ENCODE measurements at regions not wholly inside any gene's neighbourhood (a gene's known extent, or its start where the extent isn't known, plus 50 kb on each side); places are given as distances from the start of the nearest gene placed in this dataset.

DNA sequence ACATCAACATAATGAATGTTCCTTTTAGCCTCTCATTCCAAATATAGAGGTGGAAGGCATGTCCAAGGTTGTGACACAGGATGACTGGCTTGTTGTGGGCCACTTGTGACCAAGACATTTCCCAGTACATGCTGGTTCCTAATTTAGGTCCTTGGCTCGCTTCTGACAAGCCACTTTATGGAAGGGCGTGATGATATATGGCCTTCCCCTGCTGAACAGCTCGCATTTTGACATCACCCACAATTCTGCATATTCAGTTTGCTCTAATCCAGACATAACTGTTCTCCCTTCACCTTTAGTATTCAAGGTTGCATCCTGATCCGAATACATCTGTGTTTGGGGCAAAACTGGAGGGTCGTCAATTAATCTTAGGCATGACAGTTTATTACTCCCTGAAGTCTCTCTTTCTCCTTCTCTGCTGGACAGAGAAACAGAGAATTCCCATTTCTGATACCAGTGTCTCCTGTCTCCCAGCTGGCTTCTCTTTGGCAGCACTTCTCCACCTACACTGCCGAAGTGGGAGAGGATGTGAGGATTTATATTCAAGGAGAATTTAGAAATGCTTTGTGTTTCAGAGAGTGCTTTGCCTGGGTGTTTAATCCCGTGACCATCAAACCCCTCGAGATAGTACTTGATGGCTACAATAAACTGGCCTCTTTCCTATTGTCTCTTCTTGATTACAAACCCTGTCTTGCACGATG is 815.5 kb upstream of the RBFOX1 start:
- DNase-seq (ENCODE audit: low read depth in 2 of 2): no peak

DNA sequence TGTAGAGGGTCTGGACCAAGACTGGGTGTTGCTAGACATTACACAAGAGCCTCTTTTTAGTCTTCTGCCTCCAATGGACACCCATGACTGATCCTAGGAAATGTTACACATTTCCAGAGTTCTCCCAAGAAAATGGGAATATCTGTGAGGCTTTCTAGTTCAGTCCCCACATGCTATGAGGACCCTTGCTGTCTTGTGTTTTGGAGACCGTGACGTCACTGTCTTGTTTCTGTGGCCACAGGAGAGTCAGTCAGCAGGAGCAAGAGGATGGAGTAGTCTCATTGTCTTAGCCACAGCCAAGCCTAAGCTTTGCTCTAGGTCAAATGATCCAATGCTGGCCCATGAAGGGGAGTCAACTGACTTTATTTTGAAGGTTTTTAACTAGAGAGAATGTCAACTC is 820.1 kb upstream of the RBFOX1 start:
- no peak for DNase-seq (ENCODE audit: low read depth in 2 of 2)

GRCh38 chr16:6510261-6510660 is 822.4 kb upstream of the RBFOX1 start:
- no peak for DNase-seq (ENCODE audit: low read depth in 2 of 2)

DNA sequence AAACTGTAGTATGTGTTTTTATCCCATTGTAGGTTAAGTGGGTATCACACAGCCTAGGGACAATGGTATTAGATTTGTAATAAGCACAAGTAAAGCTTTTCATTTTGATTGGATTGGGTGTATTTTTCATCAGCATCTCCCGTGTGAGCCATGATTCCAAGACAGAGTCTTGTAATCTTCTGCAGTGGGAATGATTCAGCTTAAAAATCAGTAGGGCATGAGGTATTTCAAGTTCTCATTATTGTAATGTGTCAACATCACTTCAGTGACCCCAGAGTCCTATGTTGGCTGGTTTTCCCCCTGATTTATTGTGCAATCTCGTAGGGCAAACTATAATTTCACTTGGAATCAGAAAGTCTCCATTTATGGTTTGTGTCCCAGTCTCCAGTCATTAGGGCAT is 833.2 kb upstream of the RBFOX1 start:
- DNase-seq (ENCODE audit: low read depth in 2 of 2): no peak

- DNase-seq (ENCODE audit: low read depth in 2 of 2): no peak
Measured at GRCh38 chr16:6498858-6499257, 833.8 kb upstream of the RBFOX1 start.

GRCh38 chr16:6496996-6497395 is 835.6 kb upstream of the RBFOX1 start:
- no peak for DNase-seq (ENCODE audit: low read depth in 2 of 2)

DNA sequence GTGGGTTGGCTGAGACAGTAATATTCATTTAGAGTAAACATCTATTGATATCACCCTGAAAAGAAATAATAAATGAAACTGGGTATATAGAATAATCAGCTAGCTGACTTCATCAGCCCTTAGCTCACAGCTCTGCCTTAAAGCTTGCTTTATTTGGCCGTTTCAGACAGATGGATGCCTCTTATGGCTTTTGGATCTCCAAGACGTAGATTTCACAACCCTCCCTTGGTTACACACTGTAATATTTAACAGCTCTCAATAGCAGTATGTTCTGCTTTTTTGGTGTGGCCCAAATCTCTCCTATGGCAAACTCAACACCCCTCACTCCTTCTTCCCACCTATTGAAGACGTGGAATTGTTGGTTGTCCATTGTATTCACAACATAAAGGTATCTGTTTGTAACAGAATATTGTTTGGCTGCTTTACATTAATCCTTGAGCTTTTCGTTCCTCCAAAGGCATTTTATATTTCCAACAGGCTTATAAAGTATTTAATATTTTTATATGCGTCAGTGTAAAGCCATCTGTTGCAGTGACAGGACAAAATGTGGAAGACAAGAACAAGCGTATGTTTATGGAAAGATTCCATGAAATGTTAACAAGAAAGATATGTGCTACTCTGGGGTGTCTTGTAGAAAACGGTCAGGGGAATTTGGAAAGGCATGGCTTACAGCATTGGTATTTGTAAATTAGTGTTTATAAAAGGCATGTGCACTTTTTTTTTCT is 837.0 kb upstream of the RBFOX1 start:
- no peak for DNase-seq (ENCODE audit: low read depth in 2 of 2)

DNA sequence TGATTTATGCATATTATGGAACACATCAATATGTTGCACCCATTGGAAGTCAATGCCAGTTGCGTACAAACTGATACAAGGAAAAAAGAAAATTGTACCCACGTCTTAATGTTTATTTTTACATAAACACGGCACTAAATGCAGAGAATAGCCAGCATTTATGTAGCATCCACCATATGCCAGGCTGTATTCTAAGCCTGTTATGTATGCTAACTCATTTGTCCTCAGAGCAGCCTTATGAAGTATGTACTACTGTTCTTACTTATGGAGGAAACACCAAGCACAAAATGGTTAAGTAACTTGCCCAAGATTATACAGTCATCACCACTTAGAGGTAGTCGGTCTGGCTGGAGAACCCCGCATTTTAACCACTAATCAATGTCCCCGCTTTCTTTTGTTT is 837.9 kb upstream of the RBFOX1 start:
- no peak for DNase-seq (ENCODE audit: low read depth in 2 of 2)

GRCh38 chr16:6493555-6493954 is 839.1 kb upstream of the RBFOX1 start:
- no peak for DNase-seq (ENCODE audit: low read depth in 2 of 2)

DNA sequence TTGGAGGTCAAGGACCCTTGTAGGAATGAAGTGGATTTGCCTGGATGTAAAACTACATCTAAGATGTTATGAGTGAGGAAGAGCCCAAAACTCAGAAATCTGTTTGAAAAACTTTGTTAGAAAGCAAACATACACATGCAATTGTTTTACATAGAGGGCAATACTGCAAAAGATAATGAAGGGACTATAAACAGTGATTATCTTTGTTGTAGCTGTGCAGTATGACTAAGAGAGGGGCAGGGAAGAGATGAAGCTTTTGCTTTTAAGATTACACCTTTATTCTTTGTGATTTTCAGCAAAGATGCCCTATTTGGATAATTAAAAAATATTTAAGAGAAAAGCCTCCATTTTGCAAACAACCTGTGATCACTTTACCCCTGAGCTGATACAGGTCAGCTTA is 839.9 kb upstream of the RBFOX1 start:
- no peak for DNase-seq (ENCODE audit: low read depth in 2 of 2)

DNA sequence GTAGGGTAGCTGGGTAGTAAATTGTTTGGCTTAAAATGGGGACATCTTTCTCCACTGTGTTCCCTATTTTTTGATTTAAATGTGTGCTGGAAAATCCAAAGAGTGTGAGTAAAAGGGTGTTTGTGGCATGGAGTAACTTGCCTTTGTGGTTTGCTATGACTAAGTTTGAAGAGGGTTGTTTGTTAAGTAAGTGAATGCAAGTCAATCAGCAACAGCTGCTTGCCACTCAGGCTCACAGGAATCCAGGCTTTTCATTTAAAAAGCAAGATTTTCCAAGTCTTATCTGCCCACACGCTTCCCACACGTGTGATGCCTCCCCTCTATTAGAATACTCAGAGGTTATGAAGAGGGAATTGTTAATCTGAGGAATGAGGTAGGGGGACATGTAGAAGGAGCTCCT is 847.7 kb upstream of the RBFOX1 start:
- no peak for DNase-seq (ENCODE audit: low read depth in 2 of 2)

DNA sequence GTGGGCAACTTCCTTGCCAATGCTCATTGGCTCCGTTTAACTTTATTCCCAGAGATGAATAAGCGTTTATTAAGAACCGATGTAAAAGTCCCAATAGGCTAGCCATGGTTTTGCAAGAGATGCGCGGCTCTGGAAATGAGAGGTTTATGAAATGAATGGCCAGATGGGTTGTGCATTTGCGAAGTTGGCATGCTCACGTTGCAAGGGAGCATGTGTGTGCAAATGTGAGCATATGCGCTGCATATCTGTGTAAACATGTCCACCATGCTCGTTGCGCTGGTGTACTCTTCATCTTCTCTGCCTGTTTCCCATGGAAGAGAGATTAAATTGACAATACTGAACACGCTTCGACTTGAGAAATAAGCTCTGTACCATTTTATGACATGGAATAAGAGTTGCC is 848.6 kb upstream of the RBFOX1 start:
- DNase-seq (ENCODE audit: low read depth in 2 of 2): no peak

- DNase-seq (ENCODE audit: low read depth in 2 of 2): no peak
Measured at GRCh38 chr16:6483469-6484033, 849.1 kb upstream of the RBFOX1 start.

- no peak for DNase-seq (ENCODE audit: low read depth in 2 of 2)
Measured at GRCh38 chr16:6482696-6483468, 849.8 kb upstream of the RBFOX1 start.

GRCh38 chr16:6481894-6482293 is 850.8 kb upstream of the RBFOX1 start:
- DNase-seq (ENCODE audit: low read depth in 2 of 2): no peak

GRCh38 chr16:6453742-6454141 is 878.9 kb upstream of the RBFOX1 start:
- DNase-seq (ENCODE audit: low read depth in 2 of 2): no peak

GRCh38 chr16:6447021-6447790 is 885.4 kb upstream of the RBFOX1 start:
- DNase-seq (ENCODE audit: low read depth in 2 of 2): no peak

GRCh38 chr16:6446370-6446769 is 886.3 kb upstream of the RBFOX1 start:
- DNase-seq (ENCODE audit: low read depth in 2 of 2): no peak

DNA sequence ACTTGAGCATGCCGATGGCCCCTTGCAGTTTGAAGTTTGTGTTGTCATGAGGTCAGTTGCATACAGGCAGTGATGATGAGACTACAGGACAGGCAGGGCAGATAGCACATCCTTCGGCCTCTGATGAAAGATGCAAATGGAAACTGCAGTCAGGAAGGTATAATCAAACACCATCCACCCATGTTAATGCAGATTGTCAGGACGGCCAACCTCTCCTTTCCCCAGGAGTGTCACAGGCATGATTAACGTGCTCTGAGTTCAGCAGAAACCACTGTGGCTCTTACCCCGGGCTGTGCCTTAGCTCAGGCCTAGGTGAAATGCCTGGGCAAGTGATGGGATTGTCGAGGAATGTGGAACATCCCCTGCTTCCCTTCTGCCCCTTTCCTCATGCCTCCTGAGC is 893.5 kb upstream of the RBFOX1 start:
- no peak for DNase-seq (ENCODE audit: low read depth in 2 of 2)

GRCh38 chr16:6428861-6429260 is 903.8 kb upstream of the RBFOX1 start:
- no peak for DNase-seq (ENCODE audit: low read depth in 2 of 2)

- DNase-seq (ENCODE audit: low read depth in 2 of 2): no peak
Measured at GRCh38 chr16:6427621-6428020, 905.0 kb upstream of the RBFOX1 start.

GRCh38 chr16:6407596-6407995 is 925.0 kb upstream of the RBFOX1 start:
- DNase-seq (ENCODE audit: low read depth in 2 of 2): no peak
